ENCODE measurements at regions not wholly inside any gene's neighbourhood (a gene's known extent, or its start where the extent isn't known, plus 50 kb on each side); places are given as distances from the start of the nearest gene placed in this dataset.

- TF ChIP-seq ZNF609 (CRISPR knock-in tag; IDR thresholded peaks at IDR 0.05; ENCODE audit: borderline replicate concordance) (no peak), FUS (optimal IDR thresholded peaks at IDR 0.05; ENCODE audit: low read depth, low read length) (no peak), GABPB2 (CRISPR knock-in tag; conservative IDR thresholded peaks at IDR 0.05) (no peak), HMG20A (CRISPR knock-in tag; conservative IDR thresholded peaks at IDR 0.05) (no peak), CBFA2T3 (IDR thresholded peaks at IDR 0.05) (no peak), CXXC5 (CRISPR knock-in tag; IDR thresholded peaks at IDR 0.05) (no peak)
These were observed 57.9 kb upstream of the DPH6 start (continued) for GRCh38 chr15:35603856-35604255.

- CTCF ChIA-PET (ENCODE audit: low intra/inter-chr PET ratio), result no interaction called here
- no TSS peak for BruUV-seq (replicated peaks)
- Histone ChIP-seq H3K9me3 (replicated peaks; ENCODE audit: control insufficient read depth, insufficient read depth, low read depth, low read length) (no peaks in the 10 kb centered on the region), H4K20me1 (replicated peaks; ENCODE audit: control insufficient read depth, insufficient read depth, low read length) (no peaks in the 10 kb centered on the region), H3K27ac (ENCODE audit: extremely low read depth, low read depth, low read length) (no peak overlapping the region), H2AFZ (ENCODE audit: low read depth, low read length) (no peak overlapping the region), H3K36me3 (ENCODE audit: control insufficient read depth, insufficient read depth, low read length) (no peaks in the 10 kb centered on the region), H3K4me3 (no peak overlapping the region), H3K79me2 (ENCODE audit: control insufficient read depth, insufficient read depth, low read length) (no peaks in the 10 kb centered on the region), H3K9ac (ENCODE audit: insufficient read depth in 1 of 2, low read depth in 2 of 2, low read length in 2 of 2) (no peak overlapping the region), H3K4me2 (ENCODE audit: insufficient read depth, low read length) (no peak overlapping the region), H3K27me3 (ENCODE audit: control insufficient read depth in 2 of 2, insufficient read depth in 2 of 2, low read length in 2 of 2) (no peaks in the 10 kb centered on the region), H3K9me1 (ENCODE audit: control insufficient read depth, insufficient read depth, low read length) (no peaks in the 10 kb centered on the region), H3K4me1 (replicated peaks in 1 of 2; ENCODE audit: control insufficient read depth in 2 of 2, insufficient read depth in 2 of 2, low read length in 2 of 2) (no peaks in the 10 kb centered on the region)
- TF ChIP-seq SMAD1 (IDR thresholded peaks at IDR 0.05; ENCODE audit: low read depth, low read length, partially characterized antibody) (no peak), BDP1 (IDR thresholded peaks at IDR 0.05; ENCODE audit: insufficient read depth, insufficient read length) (no peak), SP1 (CRISPR knock-in tag; IDR thresholded peaks at IDR 0.05) (no peak)
- 9% methylated on average over 2 of the region's 2 CpGs for WGBS (ENCODE audit: insufficient coverage, low coverage, missing lambda C conversion rate)
- ATAC-seq, result no peak
- POLR2A ChIA-PET, result no interaction called here
- no peak for FAIRE-seq
- no peak for DNase-seq (ENCODE audit: extremely low read depth in 1 of 4, low spot score in 3 of 4)
- in situ Hi-C loops (cut with MboI), result no loop called here
- intact Hi-C loops (cut with micrococcal nuclease), result no loop called here
These were observed 59.9 kb upstream of the DPH6 start for GRCh38 chr15:35605764-35606449.
